A549 (cell line): ENCODE measurements at regions not wholly inside any gene's neighbourhood (a gene's known extent, or its start where the extent isn't known, plus 50 kb on each side); places are given as distances from the start of the nearest gene placed in this dataset.

Source experiments
- BCL3 ChIP-seq: fragments of >200 bp; sonication (Bioruptor Twin); formaldehyde crosslinking; IDR thresholded peaks from 3 replicates; pipeline ENCODE4 v1.6.1; 2016
- CBX2 ChIP-seq: fragments of 200-600 bp; sonication (generic); IDR thresholded peaks from 2 replicates; pipeline ENCODE4 v1.6.1; 2016; ENCODE audit warnings: low read depth, mild to moderate bottlenecking, borderline replicate concordance
- CHD2 ChIP-seq: fragments of 150-350 bp; IDR thresholded peaks from 2 replicates; pipeline ENCODE4 v1.6.1; 2014; ENCODE audit warnings: low read length; ENCODE audit not compliant: partially characterized antibody
- CTCF ChIP-seq: fragments of >200 bp; sonication (Bioruptor Twin); formaldehyde crosslinking; IDR thresholded peaks from 3 replicates; pipeline ENCODE4 v1.5.1; 2016
- E2F6 ChIP-seq: IDR thresholded peaks from 2 replicates; pipeline ENCODE4 v1.6.1; 2012; ENCODE audit warnings: low read depth, borderline replicate concordance
- ELK1 ChIP-seq: fragments of 150-350 bp; IDR thresholded peaks from 2 replicates; pipeline ENCODE4 v1.6.1; 2014; ENCODE audit warnings: low read depth, mild to moderate bottlenecking, low read length
- ESRRA ChIP-seq: fragments of 150-350 bp; IDR thresholded peaks from 2 replicates; pipeline ENCODE4 v1.6.1; 2014; ENCODE audit warnings: mild to moderate bottlenecking, low read length, borderline replicate concordance
- HDAC2 ChIP-seq: fragments of 200-600 bp; sonication (generic); IDR thresholded peaks from 2 replicates; pipeline ENCODE4 v1.6.1; 2016
- JUNB ChIP-seq: fragments of >200 bp; sonication (Bioruptor Twin); formaldehyde crosslinking; IDR thresholded peaks from 2 replicates; pipeline ENCODE4 v1.6.1; 2016
- KDM1A ChIP-seq: fragments of 200-600 bp; sonication (generic); IDR thresholded peaks from 2 replicates; pipeline ENCODE4 v1.6.1; 2016; ENCODE audit warnings: low read depth, mild to moderate bottlenecking
- MAX ChIP-seq: IDR thresholded peaks from 2 replicates; pipeline ENCODE4 v1.6.1; 2012
- MYC ChIP-seq: IDR thresholded peaks from 2 replicates; pipeline ENCODE4 v1.6.1; 2012; ENCODE audit warnings: mild to moderate bottlenecking, inconsistent platforms, low read length, improper control_type of control experiment, borderline replicate concordance
- POLR2A ChIP-seq: IDR thresholded peaks from 2 replicates; pipeline ENCODE4 v1.6.1; 2012; ENCODE audit warnings: mild to moderate bottlenecking, low read length
- REST ChIP-seq: fragments of 200-600 bp; sonication (generic); IDR thresholded peaks from 2 replicates; pipeline ENCODE4 v1.6.1; 2016; ENCODE audit warnings: antibody characterized with exemption, mild to moderate bottlenecking, moderate library complexity

GRCh38 chr13:85312071-85312470, 487.1 kb downstream of the SLITRK6 start:
- no peak for TF ChIP-seq BCL3
- no peak for TF ChIP-seq MYC
- TF ChIP-seq ESRRA = no peak
- TF ChIP-seq MAX = no peak
- no peak for TF ChIP-seq POLR2A
- TF ChIP-seq REST = no peak
- TF ChIP-seq KDM1A = no peak
- TF ChIP-seq ELK1 = no peak
- TF ChIP-seq CBX2 = no peak
- no peak for TF ChIP-seq JUNB
- TF ChIP-seq CTCF = no peak
- TF ChIP-seq E2F6 = no peak
- TF ChIP-seq HDAC2 = no peak
- no peak for TF ChIP-seq CHD2
